AG04450 (cell line): ENCODE measurements at regions not wholly inside any gene's neighbourhood (a gene's known extent, or its start where the extent isn't known, plus 50 kb on each side); places are given as distances from the start of the nearest gene placed in this dataset.

Experiments
- CTCF ChIA-PET: fragments of 300-600, 350-600 bp; formaldehyde crosslinking; extraction: SDS; loops from one replicate; lab custom pipeline; 2022; ENCODE audit warnings: antibody characterized with exemption, inconsistent platforms; lab: Charles Lee
- POLR2A ChIA-PET: fragments of 350-600 bp; formaldehyde crosslinking; extraction: SDS; loops from one replicate; lab custom pipeline; 2021; ENCODE audit warnings: antibody characterized with exemption, inconsistent platforms; lab: Yijun Ruan, JAX
- DNase-seq: peaks from one replicate; pipeline ENCODE4 v3.0.0-alpha.2; 2011; ENCODE audit warnings: low read depth, low spot score
- H3K27ac ChIP-seq: one replicate; pipeline ENCODE4 v1.5.1; 2012; ENCODE audit warnings: low read depth, low read length, control low read depth
- H3K27me3 ChIP-seq: one replicate; pipeline ENCODE4 v1.6.0; 2012; ENCODE audit warnings: low read length; ENCODE audit not compliant: control insufficient read depth, insufficient read depth
- H3K4me3 ChIP-seq: 2 replicates; pipeline ENCODE4 v1.5.1; 2011; ENCODE audit warnings: mild to moderate bottlenecking, low read depth, low read length, control low read depth
- H3K9me3 ChIP-seq: 2 replicates; pipeline ENCODE4 v1.5.1; 2012; ENCODE audit warnings: low read length; ENCODE audit not compliant: control insufficient read depth, insufficient read depth
- TF ChIP-seq, protein P1 (sequence below): IDR thresholded peaks from 2 replicates; pipeline ENCODE4 v1.5.1; 2011; ENCODE audit warnings: low read depth, low read length, control low read depth, inconsistent platforms

DNA sequence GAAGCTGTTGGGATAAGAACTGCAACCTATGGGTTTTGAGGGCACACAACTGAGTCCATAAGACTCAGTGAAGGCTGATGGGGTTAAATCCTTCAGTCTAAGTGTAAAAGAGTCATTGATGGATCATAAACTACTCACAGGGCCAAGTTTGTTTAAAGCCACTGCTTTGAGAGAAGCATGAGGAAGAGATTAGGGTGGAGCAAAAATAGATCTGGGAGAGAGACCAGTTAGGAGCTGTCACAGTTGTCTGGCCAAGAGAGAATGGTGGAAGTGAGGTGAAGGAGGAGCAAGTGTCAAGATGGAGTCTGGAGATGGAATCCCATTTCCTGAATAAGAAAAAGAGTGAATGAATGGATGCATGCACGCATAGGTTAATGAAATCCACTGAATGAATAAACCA lies 379.1 kb upstream of the CDH11 start:
- CTCF ChIA-PET: no interaction called here
- POLR2A ChIA-PET: interaction anchor here (0.6 kb wide), 1 partner anchor 17 kb away, joined by 4 read pairs; no protein-coding TSS in a partner anchor
- Histone ChIP-seq H3K9me3 (no peaks in the 10 kb centered on the region), H3K27me3 (peaks cover 3% of the 10 kb centered on the region), H3K4me3 (no peak overlapping the region), H3K27ac (no peak overlapping the region)
- TF ChIP-seq, protein P1, sequence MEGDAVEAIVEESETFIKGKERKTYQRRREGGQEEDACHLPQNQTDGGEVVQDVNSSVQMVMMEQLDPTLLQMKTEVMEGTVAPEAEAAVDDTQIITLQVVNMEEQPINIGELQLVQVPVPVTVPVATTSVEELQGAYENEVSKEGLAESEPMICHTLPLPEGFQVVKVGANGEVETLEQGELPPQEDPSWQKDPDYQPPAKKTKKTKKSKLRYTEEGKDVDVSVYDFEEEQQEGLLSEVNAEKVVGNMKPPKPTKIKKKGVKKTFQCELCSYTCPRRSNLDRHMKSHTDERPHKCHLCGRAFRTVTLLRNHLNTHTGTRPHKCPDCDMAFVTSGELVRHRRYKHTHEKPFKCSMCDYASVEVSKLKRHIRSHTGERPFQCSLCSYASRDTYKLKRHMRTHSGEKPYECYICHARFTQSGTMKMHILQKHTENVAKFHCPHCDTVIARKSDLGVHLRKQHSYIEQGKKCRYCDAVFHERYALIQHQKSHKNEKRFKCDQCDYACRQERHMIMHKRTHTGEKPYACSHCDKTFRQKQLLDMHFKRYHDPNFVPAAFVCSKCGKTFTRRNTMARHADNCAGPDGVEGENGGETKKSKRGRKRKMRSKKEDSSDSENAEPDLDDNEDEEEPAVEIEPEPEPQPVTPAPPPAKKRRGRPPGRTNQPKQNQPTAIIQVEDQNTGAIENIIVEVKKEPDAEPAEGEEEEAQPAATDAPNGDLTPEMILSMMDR: no peak
- no peak for DNase-seq

DNA sequence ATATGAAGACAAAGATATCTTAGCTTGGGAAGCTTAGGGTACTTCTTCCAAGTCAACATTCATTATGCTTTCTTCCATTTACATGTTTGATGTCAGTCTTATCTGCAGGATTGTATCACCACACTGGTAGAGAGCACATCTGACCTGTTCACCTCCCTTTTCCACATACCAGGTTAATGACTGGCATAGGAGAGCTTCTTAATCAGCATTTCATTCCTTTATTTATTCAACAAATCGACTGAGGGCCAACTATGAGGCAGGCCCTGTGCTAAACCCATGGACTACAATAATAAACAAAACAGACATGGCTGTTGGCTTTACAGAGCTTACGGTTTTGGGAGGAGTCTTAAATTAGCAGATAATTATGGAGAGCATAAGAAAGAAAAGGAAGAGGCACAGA lies 378.1 kb upstream of the CDH11 start:
- Histone ChIP-seq H3K4me3 (no peak overlapping the region), H3K9me3 (no peaks in the 10 kb centered on the region), H3K27ac (no peak overlapping the region), H3K27me3 (peaks cover 3% of the 10 kb centered on the region)
- ChIA-PET CTCF (no interaction called here), POLR2A (no interaction called here)
- TF ChIP-seq, protein P1: no peak
- DNase-seq: no peak

DNA sequence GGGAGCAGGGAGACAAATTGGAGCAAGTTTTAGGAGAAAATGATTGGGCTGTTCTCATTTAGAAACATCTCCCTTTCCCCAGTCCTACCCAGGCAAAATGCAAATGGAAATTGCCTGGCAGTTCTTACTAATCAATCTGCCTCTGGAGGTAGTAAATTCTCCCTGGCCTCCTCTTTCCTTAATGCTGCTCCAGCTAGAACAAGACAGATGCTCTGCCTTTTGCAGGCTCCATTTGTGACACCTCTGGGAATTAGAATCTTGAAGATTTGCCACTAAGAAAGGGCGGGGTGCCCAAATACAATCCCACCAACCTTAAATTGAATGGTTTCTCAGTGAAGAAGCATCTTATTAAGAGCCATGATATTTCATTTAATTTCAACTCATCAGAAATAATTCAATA lies 377.7 kb upstream of the CDH11 start:
- no peak for DNase-seq
- Histone ChIP-seq H3K27me3 (peaks cover 3% of the 10 kb centered on the region), H3K27ac (no peak overlapping the region), H3K4me3 (no peak overlapping the region), H3K9me3 (no peaks in the 10 kb centered on the region)
- ChIA-PET CTCF (no interaction called here), POLR2A (no interaction called here)
- TF ChIP-seq, protein P1: no peak

DNA sequence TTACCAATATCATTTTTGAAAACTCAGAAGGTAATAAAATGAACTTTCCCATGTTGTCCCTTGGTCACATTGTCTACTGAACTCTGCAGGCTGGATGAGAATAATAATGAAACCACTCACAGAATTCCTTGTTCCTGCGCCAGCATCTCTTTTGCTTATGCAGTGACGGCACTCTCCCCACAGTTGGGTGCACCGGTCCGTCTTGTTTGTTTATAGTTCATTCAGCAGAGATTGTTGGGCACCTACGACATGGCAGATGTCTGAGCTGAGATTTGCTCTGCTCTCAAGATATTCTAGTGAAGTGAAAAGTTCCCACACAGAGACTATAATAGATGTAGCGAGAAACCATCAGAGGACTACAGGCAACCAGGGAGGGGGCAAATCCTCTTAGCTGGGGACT lies 375.7 kb upstream of the CDH11 start:
- Histone ChIP-seq H3K27ac (no peak overlapping the region), H3K27me3 (no peaks in the 10 kb centered on the region), H3K9me3 (no peaks in the 10 kb centered on the region), H3K4me3 (no peak overlapping the region)
- ChIA-PET POLR2A (no interaction called here), CTCF (no interaction called here)
- DNase-seq: no peak
- TF ChIP-seq, protein P1: no peak

DNA sequence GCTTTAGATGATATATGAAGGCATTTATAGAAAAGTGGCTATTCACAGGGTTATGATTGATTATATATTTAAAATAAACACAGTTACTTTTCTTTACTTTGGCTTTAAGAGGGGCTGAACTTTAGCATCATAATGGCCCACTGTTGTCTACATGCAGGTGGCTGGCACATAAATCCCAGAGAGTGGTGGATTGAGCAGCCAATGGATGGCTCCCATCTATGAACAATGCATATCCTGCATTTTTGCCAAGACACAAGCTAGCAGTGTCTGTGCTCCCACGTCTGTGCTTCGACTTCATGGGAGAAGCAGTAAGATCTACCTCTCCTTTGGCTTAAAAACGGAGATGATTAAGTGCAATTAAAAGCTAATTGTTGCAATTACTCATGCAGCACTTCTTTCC lies 373.2 kb upstream of the CDH11 start:
- peaks cover 2% of the 10 kb centered on the region for H3K27me3 ChIP-seq
- ChIA-PET POLR2A (no interaction called here), CTCF (no interaction called here)
- no peaks in the 10 kb centered on the region for H3K9me3 ChIP-seq
- H3K27ac ChIP-seq: no peak overlapping the region
- H3K4me3 ChIP-seq: no peak overlapping the region
- TF ChIP-seq, protein P1: no peak
- DNase-seq: no peak
